HEK293T (cell line): ENCODE measurements at regions not wholly inside any gene's neighbourhood (a gene's known extent, or its start where the extent isn't known, plus 50 kb on each side); places are given as distances from the start of the nearest gene placed in this dataset.

Experiments used
- ARNT ChIP-seq: fragments of 450-650 bp; IDR thresholded peaks from 2 replicates; pipeline ENCODE4 v1.6.1; 2017; ENCODE audit warnings: mild to moderate bottlenecking
- FOXA1 ChIP-seq: fragments of 450-650 bp; IDR thresholded peaks from 2 replicates; pipeline ENCODE4 v1.6.1; 2016; ENCODE audit warnings: mild to moderate bottlenecking
- FOXM1 ChIP-seq: fragments of 450-650 bp; IDR thresholded peaks from 2 replicates; pipeline ENCODE4 v1.6.1; 2017; ENCODE audit warnings: mild to moderate bottlenecking, borderline replicate concordance
- NFRKB ChIP-seq: fragments of 450-650 bp; IDR thresholded peaks from 2 replicates; pipeline ENCODE4 v1.6.1; 2016; ENCODE audit warnings: mild to moderate bottlenecking, moderate library complexity
- ZNF384 ChIP-seq: fragments of 450-650 bp; IDR thresholded peaks from 2 replicates; pipeline ENCODE4 v1.6.1; 2016

DNA sequence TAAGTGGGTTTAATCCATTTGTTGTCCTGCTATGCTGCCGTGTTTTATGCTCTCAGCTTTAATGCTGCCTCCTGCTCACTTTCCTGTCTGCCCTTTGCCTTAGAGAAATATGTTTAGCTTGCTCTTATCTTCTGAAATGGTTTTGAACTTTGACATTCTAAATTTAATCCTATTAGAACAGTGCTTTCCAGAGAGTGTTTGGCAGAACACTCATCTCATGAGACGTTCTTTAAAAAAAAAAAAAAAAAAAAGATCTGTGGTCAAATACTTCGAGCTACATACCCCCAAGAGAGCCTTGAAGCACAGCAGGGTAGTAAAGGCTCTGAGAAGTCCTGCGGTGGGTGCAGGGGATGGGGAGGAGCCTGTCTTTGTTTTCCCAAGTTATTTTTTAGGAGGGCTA, 161.3 kb downstream of the SPP2 start:
- TF ChIP-seq ARNT (no peak), ZNF384 (no peak), FOXA1 (no peak), FOXM1 (no peak), NFRKB (no peak)
